ENCODE measurements at regions not wholly inside any gene's neighbourhood (a gene's known extent, or its start where the extent isn't known, plus 50 kb on each side); places are given as distances from the start of the nearest gene placed in this dataset.

DNA sequence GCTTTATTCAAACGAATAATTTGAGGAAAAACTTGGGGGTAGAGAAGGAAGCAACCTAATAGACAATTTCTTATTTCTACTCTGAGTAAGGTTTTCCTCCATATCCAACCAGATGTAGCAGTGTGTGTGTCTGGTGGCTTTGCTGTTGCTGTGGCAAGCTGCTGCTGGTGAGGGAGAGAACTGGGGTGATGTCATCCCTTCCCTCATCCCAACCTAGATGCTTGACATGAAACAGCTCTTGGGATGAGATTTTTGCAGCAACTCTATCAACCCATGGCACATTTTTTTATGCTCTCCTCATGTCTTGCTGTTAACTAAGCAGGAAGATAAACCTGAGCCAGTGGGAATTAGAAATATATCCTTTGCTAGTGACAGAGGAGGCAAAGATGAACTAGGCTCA, 135.8 kb downstream of the PCSK1 start:
- no peak for TF ChIP-seq SUZ12 (IDR thresholded peaks at IDR 0.05; ENCODE audit: extremely low read depth, insufficient read depth, insufficient read length)
- TF ChIP-seq ZNF274 (IDR thresholded peaks at IDR 0.05; ENCODE audit: low read depth, low read length) = no peak
